ENCODE measurements at regions not wholly inside any gene's neighbourhood (a gene's known extent, or its start where the extent isn't known, plus 50 kb on each side); places are given as distances from the start of the nearest gene placed in this dataset.

- 83 to 85% methylated on average over 6 to 7 of the region's 7 CpGs for WGBS, 2 donors (ENCODE audit: low coverage in 1 of 2)
- Histone ChIP-seq H3K4me1 (peaks cover 0 to 11% (median 8%) of the 10 kb centered on the region in 3 donors), H3K27ac (no peak overlapping the region), H3K36me3 (no peaks in the 10 kb centered on the region), H3K27me3 (no peaks in the 10 kb centered on the region), H3K9me3 (no peaks in the 10 kb centered on the region), H3K4me3 (no peak overlapping the region)
- no peak for ATAC-seq
- TF ChIP-seq EP300 (IDR thresholded peaks at IDR 0.05): no peak
- TF ChIP-seq POLR2A (IDR thresholded peaks at IDR 0.05): no peak
- TF ChIP-seq, protein P1, sequence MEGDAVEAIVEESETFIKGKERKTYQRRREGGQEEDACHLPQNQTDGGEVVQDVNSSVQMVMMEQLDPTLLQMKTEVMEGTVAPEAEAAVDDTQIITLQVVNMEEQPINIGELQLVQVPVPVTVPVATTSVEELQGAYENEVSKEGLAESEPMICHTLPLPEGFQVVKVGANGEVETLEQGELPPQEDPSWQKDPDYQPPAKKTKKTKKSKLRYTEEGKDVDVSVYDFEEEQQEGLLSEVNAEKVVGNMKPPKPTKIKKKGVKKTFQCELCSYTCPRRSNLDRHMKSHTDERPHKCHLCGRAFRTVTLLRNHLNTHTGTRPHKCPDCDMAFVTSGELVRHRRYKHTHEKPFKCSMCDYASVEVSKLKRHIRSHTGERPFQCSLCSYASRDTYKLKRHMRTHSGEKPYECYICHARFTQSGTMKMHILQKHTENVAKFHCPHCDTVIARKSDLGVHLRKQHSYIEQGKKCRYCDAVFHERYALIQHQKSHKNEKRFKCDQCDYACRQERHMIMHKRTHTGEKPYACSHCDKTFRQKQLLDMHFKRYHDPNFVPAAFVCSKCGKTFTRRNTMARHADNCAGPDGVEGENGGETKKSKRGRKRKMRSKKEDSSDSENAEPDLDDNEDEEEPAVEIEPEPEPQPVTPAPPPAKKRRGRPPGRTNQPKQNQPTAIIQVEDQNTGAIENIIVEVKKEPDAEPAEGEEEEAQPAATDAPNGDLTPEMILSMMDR (IDR thresholded peaks at IDR 0.05): no peak
- no peak for TF ChIP-seq POLR2AphosphoS5 (IDR thresholded peaks at IDR 0.05)
Measured at GRCh38 chr5:173762930-173763329, 125.2 kb upstream of the CPEB4 start.

- H3K4me3 ChIP-seq: no peak overlapping the region
- H3K9me3 ChIP-seq: no peaks in the 10 kb centered on the region
- no peak for ATAC-seq
- no peaks in the 10 kb centered on the region for H3K36me3 ChIP-seq
- no peak for TF ChIP-seq POLR2AphosphoS5 (IDR thresholded peaks at IDR 0.05)
- TF ChIP-seq, protein P1 (IDR thresholded peaks at IDR 0.05): no peak
- TF ChIP-seq POLR2A (IDR thresholded peaks at IDR 0.05): no peak
- no peak for TF ChIP-seq EP300 (IDR thresholded peaks at IDR 0.05)
- peaks cover 0 to 11% (median 8%) of the 10 kb centered on the region in 3 donors for H3K4me1 ChIP-seq
- WGBS, 2 donors (ENCODE audit: low coverage in 1 of 2): 81 to 91% methylated on average over 7 of the region's 8 CpGs
- H3K27me3 ChIP-seq: no peaks in the 10 kb centered on the region
- H3K27ac ChIP-seq: no peak overlapping the region
Measured at GRCh38 chr5:173763410-173763809, 124.7 kb upstream of the CPEB4 start.

GRCh38 chr5:173764332-173765028, 123.7 kb upstream of the CPEB4 start:
- Histone ChIP-seq H3K9me3 (no peaks in the 10 kb centered on the region), H3K36me3 (no peaks in the 10 kb centered on the region), H3K4me3 (no peak overlapping the region), H3K27ac (peak overlapping the region in 3 of 4 donors; percentile 18 to 70 (median 29)), H3K4me1 (peaks cover 0 to 11% (median 8%) of the 10 kb centered on the region in 3 donors), H3K27me3 (no peaks in the 10 kb centered on the region)
- WGBS, 2 donors (ENCODE audit: low coverage in 1 of 2): 30 to 48% methylated on average over 2 to 3 of the region's 13 CpGs
- ATAC-seq: peak; percentile 91
- peak; percentile 47 for TF ChIP-seq POLR2AphosphoS5 (IDR thresholded peaks at IDR 0.05)
- no peak for TF ChIP-seq POLR2A (IDR thresholded peaks at IDR 0.05)

GRCh38 chr5:173765029-173765644, 123.0 kb upstream of the CPEB4 start:
- ATAC-seq: no peak
- 84 to 91% methylated on average over 7 to 9 of the region's 9 CpGs for WGBS, 2 donors (ENCODE audit: low coverage in 1 of 2)

GRCh38 chr5:173765661-173766060, 122.5 kb upstream of the CPEB4 start:
- H3K36me3 ChIP-seq: no peaks in the 10 kb centered on the region
- TF ChIP-seq, protein P1 (IDR thresholded peaks at IDR 0.05): no peak
- TF ChIP-seq POLR2AphosphoS5 (IDR thresholded peaks at IDR 0.05) (no peak), POLR2A (IDR thresholded peaks at IDR 0.05) (no peak)
- 93 to 94% methylated on average over 4 to 5 of the region's 6 CpGs for WGBS, 2 donors (ENCODE audit: low coverage in 1 of 2)
- peaks cover 0 to 11% (median 8%) of the 10 kb centered on the region in 3 donors for H3K4me1 ChIP-seq
- H3K9me3 ChIP-seq: no peaks in the 10 kb centered on the region
- peak overlapping the region in 2 of 4 donors; percentile 44 to 56 for H3K27ac ChIP-seq
- no peaks in the 10 kb centered on the region for H3K27me3 ChIP-seq
- ATAC-seq: no peak
- H3K4me3 ChIP-seq: no peak overlapping the region

More at GRCh38 chr5:173765029-173765644, 123.0 kb upstream of the CPEB4 start:
- no peaks in the 10 kb centered on the region for H3K36me3 ChIP-seq
- peak overlapping the region in 3 of 4 donors; percentile 18 to 70 (median 29) for H3K27ac ChIP-seq
- no peaks in the 10 kb centered on the region for H3K9me3 ChIP-seq
- TF ChIP-seq POLR2AphosphoS5 (IDR thresholded peaks at IDR 0.05) (no peak), EP300 (IDR thresholded peaks at IDR 0.05) (no peak), POLR2A (IDR thresholded peaks at IDR 0.05) (no peak)
- TF ChIP-seq, protein P1 (IDR thresholded peaks at IDR 0.05): no peak
- no peak overlapping the region for H3K4me3 ChIP-seq
- peaks cover 0 to 11% (median 8%) of the 10 kb centered on the region in 3 donors for H3K4me1 ChIP-seq
- H3K27me3 ChIP-seq: no peaks in the 10 kb centered on the region
